HFFc6 (cell line): ENCODE measurements at regions not wholly inside any gene's neighbourhood (a gene's known extent, or its start where the extent isn't known, plus 50 kb on each side); places are given as distances from the start of the nearest gene placed in this dataset.
"Not testable (repeated sequence)": the region's sequence is repeated elsewhere in the genome, so short reads cannot be mapped to it uniquely, and the experiment has no call there.

Experiments used
- DNase-seq: peaks from one replicate; pipeline ENCODE4 v3.0.0-alpha.2; 2018
- H3K27ac Mint-ChIP-seq: 2 replicates; pipeline ENCODE4 v1.8.0; 2020; ENCODE audit warnings: mild to moderate bottlenecking, mixed read lengths
- H3K27me3 Mint-ChIP-seq: 2 replicates; pipeline ENCODE4 v1.8.0; 2021; ENCODE audit warnings: mild to moderate bottlenecking, moderate library complexity, mixed read lengths; ENCODE audit not compliant: insufficient read depth
- H3K36me3 Mint-ChIP-seq: 2 replicates; pipeline ENCODE4 v1.8.0; 2021; ENCODE audit warnings: low read depth, mixed read lengths
- H3K4me1 Mint-ChIP-seq: 2 replicates; pipeline ENCODE4 v1.8.0; 2020; ENCODE audit warnings: low read depth, mixed read lengths
- H3K4me3 Mint-ChIP-seq: 2 replicates; pipeline ENCODE4 v1.8.0; 2020; ENCODE audit warnings: mild to moderate bottlenecking, moderate library complexity, mixed read lengths
- H3K9me3 Mint-ChIP-seq: 2 replicates; pipeline ENCODE4 v1.8.0; 2020; ENCODE audit warnings: mild to moderate bottlenecking, mixed read lengths
- CTCF ChIP-seq: fragments of 200-600 bp; sonication (generic); IDR thresholded peaks from 2 replicates; pipeline ENCODE4 v1.5.0; 2021; ENCODE audit warnings: antibody characterized with exemption, mild to moderate bottlenecking

GRCh38 chr7:67486401-67486800 lies 489.8 kb downstream of the TYW1 start:
- H3K4me1 Mint-ChIP-seq: no peaks in the 10 kb centered on the region
- H3K36me3 Mint-ChIP-seq: no peaks in the 10 kb centered on the region
- DNase-seq: no peak
- TF ChIP-seq CTCF: no peak
- no peak overlapping the region for H3K4me3 Mint-ChIP-seq
- no peaks in the 10 kb centered on the region for H3K9me3 Mint-ChIP-seq
- H3K27ac Mint-ChIP-seq: no peak overlapping the region
- H3K27me3 Mint-ChIP-seq: peaks cover 11% of the 10 kb centered on the region

GRCh38 chr7:67487316-67487715 lies 490.7 kb downstream of the TYW1 start:
- Mint-ChIP-seq H3K4me3 (no peak overlapping the region), H3K4me1 (no peaks in the 10 kb centered on the region), H3K36me3 (no peaks in the 10 kb centered on the region), H3K27me3 (peaks cover 11% of the 10 kb centered on the region), H3K27ac (no peak overlapping the region), H3K9me3 (no peaks in the 10 kb centered on the region)
- no peak for DNase-seq
- TF ChIP-seq CTCF: no peak

GRCh38 chr7:67489881-67490280 lies 493.2 kb downstream of the TYW1 start:
- DNase-seq: no peak
- no peak for TF ChIP-seq CTCF
- peaks cover 14% of the 10 kb centered on the region for H3K27me3 Mint-ChIP-seq
- no peaks in the 10 kb centered on the region for H3K4me1 Mint-ChIP-seq
- no peaks in the 10 kb centered on the region for H3K36me3 Mint-ChIP-seq
- H3K4me3 Mint-ChIP-seq: no peak overlapping the region
- H3K27ac Mint-ChIP-seq: no peak overlapping the region
- H3K9me3 Mint-ChIP-seq: peaks cover 5% of the 10 kb centered on the region; the same call in 1 of the 2 replicates

- no peak for DNase-seq
- Mint-ChIP-seq H3K27me3 (peaks cover 5% of the 10 kb centered on the region), H3K4me3 (no peak overlapping the region), H3K27ac (no peak overlapping the region), H3K9me3 (peaks cover 11% of the 10 kb centered on the region), H3K4me1 (no peaks in the 10 kb centered on the region), H3K36me3 (no peaks in the 10 kb centered on the region)
- TF ChIP-seq CTCF: no peak
Measured at GRCh38 chr7:67493366-67493765, 496.7 kb downstream of the TYW1 start.

- Mint-ChIP-seq H3K4me1 (no peaks in the 10 kb centered on the region), H3K4me3 (no peak overlapping the region), H3K27me3 (peaks cover 3% of the 10 kb centered on the region), H3K9me3 (peaks cover 18% of the 10 kb centered on the region), H3K27ac (no peak overlapping the region), H3K36me3 (no peaks in the 10 kb centered on the region)
- TF ChIP-seq CTCF: no peak
- no peak for DNase-seq
Measured at GRCh38 chr7:67496589-67496988, 500.0 kb downstream of the TYW1 start.

GRCh38 chr7:67497914-67498313 lies 501.3 kb downstream of the TYW1 start:
- H3K27ac Mint-ChIP-seq, H3K4me1 Mint-ChIP-seq, H3K27me3 Mint-ChIP-seq, DNase-seq, H3K36me3 Mint-ChIP-seq, H3K4me3 Mint-ChIP-seq: not testable (repeated sequence)
- peaks cover 21% of the 10 kb centered on the region for H3K9me3 Mint-ChIP-seq
